GM19395 (cell line): ENCODE measurements at regions not wholly inside any gene's neighbourhood (a gene's known extent, or its start where the extent isn't known, plus 50 kb on each side); places are given as distances from the start of the nearest gene placed in this dataset.

ENCODE experiments used
- ATAC-seq: cut with Tn5 transposase; IDR thresholded peaks from one replicate; pipeline ENCODE4 v1.9.1; 2021; ENCODE audit warnings: mild to moderate bottlenecking, moderate library complexity; ENCODE audit not compliant: unreplicated experiment

DNA sequence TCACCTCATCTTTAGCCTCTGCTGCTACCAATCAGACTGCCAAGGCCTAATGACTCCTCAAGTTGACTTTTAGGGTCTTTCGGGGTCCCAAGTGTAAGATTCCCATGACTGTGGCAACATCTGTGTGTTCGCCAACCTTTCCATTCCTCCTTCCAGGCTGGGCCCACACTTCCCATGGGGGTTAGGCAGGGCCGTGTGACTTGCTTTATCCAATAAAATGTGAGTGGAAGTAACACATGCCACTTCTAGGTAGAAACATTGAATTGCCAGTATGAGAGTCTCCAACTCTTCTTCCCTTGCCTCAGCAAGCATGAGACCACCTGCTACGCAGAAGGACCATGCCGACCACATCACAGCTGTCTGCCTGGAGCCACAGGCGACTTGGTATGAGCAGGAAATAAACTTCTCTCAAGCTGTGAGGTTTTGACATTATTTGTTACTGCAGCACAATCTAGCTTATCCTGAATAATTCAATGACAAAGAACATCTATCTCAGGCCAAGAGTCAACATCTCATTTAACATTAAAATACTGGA is 190.4 kb upstream of the IER5L start:
- ATAC-seq, result no peak

DNA sequence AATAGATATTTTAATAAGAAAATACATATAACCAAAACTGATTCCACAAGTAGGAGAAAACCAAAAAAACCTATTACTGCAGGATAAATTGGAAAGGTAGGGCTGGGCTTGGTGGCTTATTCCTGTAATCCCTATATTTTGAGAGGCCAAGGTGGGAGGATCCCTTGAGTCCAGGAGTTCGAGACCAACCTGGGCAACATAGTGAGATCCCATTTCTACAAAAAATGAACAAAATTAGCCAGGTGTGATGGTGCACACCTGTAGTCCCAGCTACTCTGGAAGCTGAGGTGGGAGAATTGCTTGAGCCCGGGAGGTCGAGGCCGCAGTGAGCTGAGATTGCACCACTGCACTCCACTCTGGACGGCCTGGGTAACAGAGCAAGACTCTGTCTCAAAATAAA is 189.2 kb upstream of the IER5L start:
- no peak for ATAC-seq

DNA sequence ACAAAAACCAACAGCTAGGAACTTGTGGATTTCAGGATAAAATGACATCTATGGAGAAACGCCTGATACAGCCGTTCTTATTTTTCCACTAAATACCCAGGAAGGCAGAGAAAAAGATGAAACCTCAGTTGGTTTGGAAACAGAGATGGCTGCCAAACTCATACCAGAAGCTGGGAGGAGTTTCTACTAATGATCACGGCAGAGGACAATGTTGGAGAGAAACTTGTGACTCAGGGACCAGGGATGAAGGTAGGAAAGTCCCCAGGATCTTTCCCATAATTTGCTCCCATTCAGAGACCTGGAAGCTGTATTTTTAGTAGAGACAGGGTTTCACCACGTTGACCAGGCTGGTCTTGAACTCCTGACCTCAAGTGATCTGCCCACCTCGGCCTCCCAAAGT is 187.1 kb upstream of the IER5L start:
- ATAC-seq, result no peak

GRCh38 chr9:129363216-129363873 is 185.3 kb upstream of the IER5L start:
- no peak for ATAC-seq

DNA sequence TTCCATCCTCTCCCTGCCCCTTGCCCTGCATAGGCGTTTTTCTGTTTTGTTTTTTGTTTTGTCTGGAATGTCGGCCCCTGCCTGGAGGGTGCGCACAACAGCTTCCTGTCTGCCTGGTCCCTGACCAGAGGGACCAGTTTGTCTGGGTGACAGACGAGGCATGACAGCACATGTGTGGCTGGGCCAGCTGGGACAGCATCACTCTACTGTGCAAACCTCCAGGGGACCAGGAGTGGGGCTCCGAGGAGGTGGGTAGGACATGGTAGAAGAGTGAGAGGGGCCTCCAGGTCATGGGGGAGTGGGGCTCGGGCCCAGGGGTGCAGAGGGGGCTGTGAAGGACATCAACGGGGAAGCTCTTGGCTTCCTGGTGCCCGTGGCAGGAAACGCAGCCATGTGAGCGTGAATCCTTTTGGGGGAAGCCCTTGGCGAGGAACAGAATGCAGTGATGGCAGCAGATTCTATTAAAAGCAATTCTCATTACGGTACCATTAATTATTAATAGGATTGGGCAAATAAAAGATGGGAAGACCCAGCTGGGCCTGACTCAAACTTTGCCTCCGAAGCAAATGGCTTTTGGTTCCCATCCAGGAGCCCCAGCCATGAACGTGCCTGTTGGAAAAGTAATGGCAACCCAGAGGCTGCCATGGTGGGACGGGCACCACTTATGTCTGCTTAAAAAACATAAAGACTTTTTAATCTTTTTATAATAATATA is 184.4 kb upstream of the IER5L start:
- no peak for ATAC-seq

- no peak for ATAC-seq
These were observed 183.1 kb upstream of the IER5L start for GRCh38 chr9:129361196-129361595.

GRCh38 chr9:129359916-129360536 is 182.0 kb upstream of the IER5L start:
- no peak for ATAC-seq

DNA sequence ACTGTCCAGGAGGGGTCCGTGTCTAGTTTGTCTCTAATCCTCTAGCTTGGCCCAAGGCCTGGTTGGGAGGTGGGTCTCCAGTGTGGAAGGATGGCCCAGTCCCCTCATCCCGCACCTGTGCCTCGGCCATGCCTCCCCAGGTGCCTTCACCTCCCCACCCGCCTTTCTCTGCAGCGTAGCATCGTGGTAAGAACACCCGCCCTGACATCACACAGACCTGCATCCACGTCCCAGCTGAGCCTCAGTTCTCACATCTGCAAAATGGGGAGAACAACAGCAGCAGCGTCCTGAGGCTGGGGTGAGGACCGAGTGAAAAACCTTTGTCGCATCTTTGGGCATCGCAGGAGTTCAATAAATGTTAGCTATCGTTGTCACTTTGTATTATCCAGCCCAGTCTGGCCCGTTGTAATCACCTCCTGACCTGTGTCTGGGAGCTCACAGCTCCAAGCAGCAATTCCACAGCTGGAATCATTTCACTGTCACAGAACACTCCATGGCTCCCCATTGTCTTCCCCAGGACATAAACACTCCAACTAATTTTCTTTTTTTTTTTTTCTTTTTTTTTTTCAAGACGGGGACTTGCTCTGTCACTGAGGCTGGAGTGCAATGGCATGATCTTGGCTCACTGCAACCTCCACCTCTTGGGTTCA is 181.2 kb upstream of the IER5L start:
- ATAC-seq, result no peak

- ATAC-seq, result no peak
These were observed 180.6 kb upstream of the IER5L start for GRCh38 chr9:129358621-129359154.

DNA sequence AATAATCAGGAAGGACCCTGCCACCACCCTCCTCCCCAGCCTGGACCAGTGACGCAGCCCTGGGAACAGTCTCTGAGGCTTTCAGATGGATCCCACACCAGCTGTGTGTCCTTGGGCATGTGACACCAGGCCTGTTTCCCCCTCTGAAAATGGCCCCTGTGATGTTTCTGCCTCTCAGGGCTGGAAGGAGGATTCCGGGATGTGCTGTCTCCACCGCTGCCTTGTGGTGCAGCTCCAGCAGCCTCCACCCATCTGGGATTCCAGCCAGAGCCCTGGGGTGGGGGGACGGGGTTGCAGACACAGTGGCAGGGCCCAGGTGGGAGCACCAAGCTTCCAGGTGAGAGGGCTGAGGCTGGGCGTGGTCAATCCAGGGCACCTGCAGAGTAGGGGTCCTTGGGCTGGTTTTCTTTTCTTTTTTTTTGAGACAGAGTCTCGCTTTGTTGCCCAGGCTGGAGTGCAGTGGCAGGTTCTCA is 179.7 kb upstream of the IER5L start:
- ATAC-seq, result no peak

DNA sequence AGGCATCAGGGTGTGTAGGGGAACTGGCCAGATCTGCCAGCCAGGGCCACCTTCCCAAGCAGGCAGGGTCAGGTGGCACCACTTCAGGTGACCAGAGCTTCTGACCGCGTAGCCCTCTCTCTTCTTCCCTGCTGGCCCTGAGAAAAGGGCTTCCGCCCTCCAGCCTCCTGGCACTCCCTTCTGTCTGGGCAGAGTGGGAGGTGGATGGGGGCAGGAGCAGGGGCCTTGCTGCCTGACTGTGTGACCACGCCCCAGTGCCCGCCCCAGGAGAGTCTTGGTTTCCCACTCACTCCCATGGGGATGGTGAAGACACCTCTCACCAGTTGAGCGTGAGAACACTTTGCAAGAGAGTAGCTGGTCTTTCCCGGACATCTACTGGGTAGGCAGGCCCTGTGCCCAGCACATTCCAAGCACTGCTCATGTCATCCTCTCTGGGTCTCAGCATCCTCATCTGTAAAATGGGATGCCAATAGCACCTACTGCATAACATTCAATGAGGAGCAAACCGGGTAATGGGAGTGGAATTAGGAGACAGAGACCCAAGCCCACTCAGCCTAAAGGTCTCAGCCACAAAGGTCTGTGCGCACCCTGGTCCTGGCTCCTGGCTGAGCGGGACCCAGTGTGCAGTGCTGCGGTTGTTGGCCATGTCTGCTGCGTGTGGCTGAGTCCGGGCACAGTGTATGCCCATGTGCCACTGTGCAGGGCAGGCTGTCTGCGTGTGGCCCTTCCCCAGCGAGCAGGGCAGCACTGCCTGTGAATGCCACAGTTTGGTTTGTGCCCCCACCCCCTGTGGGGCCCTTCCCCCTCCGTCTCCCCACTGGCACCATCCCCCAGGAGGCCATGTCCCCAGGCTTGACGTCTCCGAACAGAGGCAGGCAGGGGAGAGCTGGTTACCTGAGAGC is 179.1 kb upstream of the IER5L start:
- no peak for ATAC-seq

- no peak for ATAC-seq
These were observed 177.6 kb upstream of the IER5L start for GRCh38 chr9:129355631-129356030.

DNA sequence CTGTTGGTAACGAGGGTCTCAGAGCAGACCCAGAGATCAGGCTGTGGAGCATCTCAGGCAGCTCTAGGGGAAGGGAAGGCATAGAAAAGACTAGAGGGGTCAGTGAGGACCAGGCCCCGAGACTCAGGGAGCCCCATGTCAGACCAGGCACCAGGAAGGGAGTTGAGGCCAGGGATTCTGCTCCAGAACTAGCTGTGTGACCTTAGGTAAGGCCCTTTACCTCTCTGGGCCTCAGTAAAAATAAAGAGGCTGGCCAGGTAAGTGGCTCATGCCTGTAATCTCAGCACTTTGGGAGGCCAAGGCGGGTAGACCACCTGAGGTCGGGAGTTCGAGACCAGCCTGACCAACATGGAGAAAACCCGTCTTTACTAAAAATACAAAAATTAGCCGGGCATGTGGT is 176.4 kb upstream of the IER5L start:
- ATAC-seq, result no peak

DNA sequence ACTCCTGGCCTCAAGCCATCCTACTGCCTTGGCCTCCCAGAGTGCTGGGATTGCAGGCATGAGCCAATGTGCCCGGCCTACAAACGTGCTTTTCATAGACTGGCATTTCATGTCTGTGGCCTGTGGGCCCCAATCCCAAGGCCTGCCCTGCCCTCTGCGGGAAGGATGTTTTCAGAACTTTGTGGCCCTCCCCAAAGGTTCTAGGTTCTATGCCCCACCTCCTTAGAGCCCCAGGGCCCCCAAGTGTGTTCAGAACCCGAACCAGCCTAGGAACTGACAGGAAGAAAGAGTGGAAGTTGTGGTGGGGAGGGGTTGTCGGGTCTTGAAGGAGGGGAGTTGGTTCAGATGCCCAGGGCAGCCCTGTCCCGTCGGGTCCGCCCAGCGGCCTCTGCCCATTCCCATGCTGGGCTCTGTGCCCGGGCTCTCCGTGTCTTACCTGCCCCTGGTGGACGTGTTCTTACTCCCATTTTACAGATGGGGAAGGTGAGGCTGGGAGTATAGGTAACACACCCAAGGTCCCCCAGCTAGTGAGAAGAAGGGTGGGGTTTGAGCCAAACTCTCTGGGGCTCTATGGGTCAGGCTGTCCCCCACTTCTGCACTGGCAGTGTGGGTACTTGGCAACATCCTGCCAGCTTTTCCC is 175.8 kb upstream of the IER5L start:
- no peak for ATAC-seq

GRCh38 chr9:129352146-129352865 is 174.2 kb upstream of the IER5L start:
- no peak for ATAC-seq

DNA sequence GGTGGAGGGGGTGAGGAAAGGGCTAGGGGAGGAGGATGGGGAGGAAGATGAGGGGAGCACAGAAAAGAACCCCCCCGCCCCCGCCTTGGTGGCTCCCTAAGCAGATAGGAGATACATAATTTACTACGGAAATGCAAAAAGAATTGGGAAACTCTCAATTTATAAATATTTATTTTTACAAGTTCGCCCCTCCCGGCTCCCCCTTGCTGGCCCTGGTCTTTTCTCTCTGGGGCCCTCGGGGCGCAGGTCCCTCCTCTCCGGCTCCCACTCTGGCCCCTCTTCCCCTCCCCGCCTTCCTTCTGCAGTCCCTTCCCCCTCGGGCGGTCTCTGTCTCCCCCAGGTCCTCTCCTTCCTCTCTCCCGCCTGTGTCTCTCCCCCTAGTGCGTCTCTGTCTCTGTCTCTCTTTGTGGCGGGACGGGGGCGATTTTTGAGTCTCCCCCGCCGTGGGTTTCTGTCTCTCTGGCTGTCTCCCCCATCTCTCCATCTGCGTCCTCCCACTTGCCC is 173.6 kb upstream of the IER5L start:
- no peak for ATAC-seq

DNA sequence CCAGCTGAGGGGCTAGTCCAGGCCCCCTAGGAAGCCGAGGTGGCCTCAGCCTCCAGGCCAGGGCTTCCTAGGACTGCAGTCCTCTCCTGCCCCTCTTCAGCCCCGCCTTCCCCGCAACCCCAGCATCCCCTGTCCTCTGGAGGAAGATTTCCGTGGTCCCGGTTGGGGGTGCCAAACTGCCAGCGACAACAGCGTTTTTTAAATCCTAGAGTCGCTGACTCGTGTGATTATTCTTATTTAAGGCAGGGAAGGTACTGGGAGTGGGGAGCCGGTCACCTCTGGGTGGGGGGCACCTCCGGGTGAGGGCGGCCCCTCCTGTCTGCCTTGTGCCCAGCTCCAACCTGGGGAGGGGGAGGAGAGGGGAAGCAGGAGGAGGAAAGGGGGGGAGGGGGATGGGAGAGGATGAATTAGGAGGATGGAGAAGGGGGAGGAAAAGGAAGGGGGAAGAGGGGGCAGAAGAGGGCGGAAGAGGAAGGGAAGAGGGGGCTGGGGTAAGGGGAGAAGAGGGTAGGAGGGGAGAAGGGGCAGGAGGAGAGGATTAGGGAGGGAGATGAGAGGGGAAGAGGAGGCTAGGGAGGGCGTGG is 173.1 kb upstream of the IER5L start:
- no peak for ATAC-seq

GRCh38 chr9:129350143-129350935 is 172.3 kb upstream of the IER5L start:
- ATAC-seq, result no peak
